Skeletal muscle satellite cell (primary cell): ENCODE measurements at regions not wholly inside any gene's neighbourhood (a gene's known extent, or its start where the extent isn't known, plus 50 kb on each side); places are given as distances from the start of the nearest gene placed in this dataset.
"Not testable (repeated sequence)": the region's sequence is repeated elsewhere in the genome, so short reads cannot be mapped to it uniquely, and the experiment has no call there.

Experiments used
- H3K27me3 ChIP-seq: 2 replicates; pipeline ENCODE4 v1.7.0; 2013; ENCODE audit warnings: low read length; ENCODE audit not compliant: control insufficient read depth, insufficient read depth
- H3K36me3 ChIP-seq: 2 replicates; pipeline ENCODE4 v1.7.0; 2013; ENCODE audit warnings: mild to moderate bottlenecking, control low read depth, low read length; ENCODE audit not compliant: insufficient read depth
- H3K4me1 ChIP-seq: 2 replicates; pipeline ENCODE4 v1.7.0; 2013; ENCODE audit warnings: low read length; ENCODE audit not compliant: control insufficient read depth, insufficient read depth
- H3K4me2 ChIP-seq: 2 replicates; pipeline ENCODE4 v1.7.0; 2013; ENCODE audit warnings: mild to moderate bottlenecking, low read length
- H3K4me3 ChIP-seq: 2 replicates; pipeline ENCODE4 v1.7.0; 2013; ENCODE audit warnings: low read length
- H3K9ac ChIP-seq: 2 replicates; pipeline ENCODE4 v1.7.0; 2013; ENCODE audit warnings: mild to moderate bottlenecking, low read depth, low read length, moderate library complexity
- H3K9me3 ChIP-seq: replicated peaks from 2 replicates; pipeline ENCODE4 v1.7.0; 2013; ENCODE audit warnings: mild to moderate bottlenecking, control low read depth, low read length

- no peak overlapping the region for H3K9ac ChIP-seq
- no peaks in the 10 kb centered on the region for H3K4me1 ChIP-seq
- H3K27me3 ChIP-seq: no peaks in the 10 kb centered on the region
- H3K9me3 ChIP-seq: no peaks in the 10 kb centered on the region
- H3K4me3 ChIP-seq: no peak overlapping the region
- no peak overlapping the region for H3K4me2 ChIP-seq
- H3K36me3 ChIP-seq: no peaks in the 10 kb centered on the region
Measured at GRCh38 chr3:144801890-144802289, 830.3 kb downstream of the DIPK2A start.

DNA sequence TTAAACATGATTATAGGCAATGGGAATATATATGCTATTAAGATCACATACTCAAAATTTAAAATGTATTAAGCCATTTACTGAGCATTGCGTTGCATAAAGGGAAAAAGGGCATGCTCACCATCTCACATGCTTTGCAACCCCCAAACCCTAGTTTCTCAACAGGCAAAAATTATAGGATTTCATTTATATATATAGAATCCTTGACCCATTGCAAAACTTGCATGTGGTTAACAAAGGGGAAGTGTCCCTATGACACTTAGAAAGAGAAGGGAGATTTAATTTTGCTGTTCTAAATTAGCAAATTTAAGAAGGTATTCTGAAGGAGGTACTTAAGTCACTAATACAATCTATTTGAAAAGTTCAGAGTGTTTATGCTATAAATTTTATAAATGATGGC, 837.8 kb downstream of the DIPK2A start:
- Histone ChIP-seq H3K27me3 (no peaks in the 10 kb centered on the region), H3K4me2 (no peak overlapping the region), H3K9me3 (no peaks in the 10 kb centered on the region), H3K4me1 (no peaks in the 10 kb centered on the region), H3K9ac (no peak overlapping the region), H3K4me3 (no peak overlapping the region), H3K36me3 (no peaks in the 10 kb centered on the region)

DNA sequence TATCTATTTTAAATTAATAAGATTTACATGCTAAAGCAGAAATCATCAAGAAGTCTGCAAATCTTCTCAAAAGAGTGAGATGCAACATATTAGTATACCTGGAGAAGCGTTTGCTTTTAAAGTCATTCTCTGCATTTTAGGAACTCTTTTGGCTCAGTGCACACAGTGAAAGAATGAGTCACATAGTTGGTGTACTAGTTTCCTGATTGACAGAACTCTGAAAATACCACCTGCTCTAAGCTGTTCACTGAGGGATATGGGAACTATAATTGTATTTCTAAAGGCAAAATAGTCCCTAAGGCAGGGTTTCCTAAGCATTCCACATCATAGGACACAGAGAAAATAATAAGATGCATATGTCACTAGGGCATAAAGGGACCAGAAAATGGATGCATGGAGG, 838.5 kb downstream of the DIPK2A start:
- Histone ChIP-seq H3K4me2 (no peak overlapping the region), H3K36me3 (no peaks in the 10 kb centered on the region), H3K27me3 (no peaks in the 10 kb centered on the region), H3K4me3 (no peak overlapping the region), H3K4me1 (no peaks in the 10 kb centered on the region), H3K9me3 (no peaks in the 10 kb centered on the region), H3K9ac (no peak overlapping the region)

GRCh38 chr3:144815655-144816054, 844.0 kb downstream of the DIPK2A start:
- Histone ChIP-seq H3K9me3 (no peaks in the 10 kb centered on the region), H3K27me3 (no peaks in the 10 kb centered on the region), H3K4me3 (no peak overlapping the region), H3K4me2 (no peak overlapping the region), H3K9ac (no peak overlapping the region), H3K4me1 (no peaks in the 10 kb centered on the region), H3K36me3 (no peaks in the 10 kb centered on the region)

DNA sequence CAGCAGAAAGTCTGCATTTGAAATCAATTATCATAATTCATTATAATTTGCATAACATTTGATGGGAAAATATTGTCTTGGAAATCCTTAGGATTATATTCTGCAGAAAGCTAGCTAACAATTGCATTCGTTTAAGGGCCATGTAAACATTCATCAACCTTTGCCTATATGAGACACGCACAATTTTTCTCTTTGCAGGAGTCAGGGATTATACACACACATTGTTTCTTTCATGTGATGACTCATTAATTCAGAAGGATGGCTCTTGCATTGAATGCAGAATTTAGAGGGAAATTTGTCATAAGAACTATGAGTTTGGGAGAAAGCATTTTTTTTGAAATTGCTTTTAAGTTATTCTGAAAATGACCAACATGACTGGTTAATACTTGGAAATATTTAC, 844.7 kb downstream of the DIPK2A start:
- no peaks in the 10 kb centered on the region for H3K36me3 ChIP-seq
- H3K9ac ChIP-seq: no peak overlapping the region
- no peak overlapping the region for H3K4me2 ChIP-seq
- no peak overlapping the region for H3K4me3 ChIP-seq
- H3K4me1 ChIP-seq: no peaks in the 10 kb centered on the region
- H3K9me3 ChIP-seq: no peaks in the 10 kb centered on the region
- H3K27me3 ChIP-seq: no peaks in the 10 kb centered on the region

DNA sequence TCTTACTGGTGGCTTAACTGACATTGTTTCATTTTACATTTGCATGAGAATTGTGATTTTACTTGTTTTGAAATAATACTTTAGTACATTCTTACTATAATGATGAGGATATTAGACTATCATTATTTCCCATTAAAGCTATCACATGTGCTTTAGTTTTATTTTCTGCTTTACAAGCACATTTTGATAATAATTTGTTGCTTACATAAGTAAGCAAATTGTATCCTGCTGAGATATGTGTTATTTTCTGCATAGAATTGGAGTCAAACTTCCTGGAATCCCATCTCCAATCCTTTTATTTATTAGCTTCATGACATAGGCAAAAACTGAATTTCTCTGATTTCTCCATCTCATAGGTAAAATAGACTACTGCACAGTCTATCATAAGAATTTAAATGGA, 847.4 kb downstream of the DIPK2A start:
- Histone ChIP-seq H3K4me2 (no peak overlapping the region), H3K4me1 (peaks cover 13% of the 10 kb centered on the region), H3K9me3 (no peaks in the 10 kb centered on the region), H3K27me3 (no peaks in the 10 kb centered on the region), H3K9ac (no peak overlapping the region), H3K36me3 (no peaks in the 10 kb centered on the region), H3K4me3 (no peak overlapping the region)

DNA sequence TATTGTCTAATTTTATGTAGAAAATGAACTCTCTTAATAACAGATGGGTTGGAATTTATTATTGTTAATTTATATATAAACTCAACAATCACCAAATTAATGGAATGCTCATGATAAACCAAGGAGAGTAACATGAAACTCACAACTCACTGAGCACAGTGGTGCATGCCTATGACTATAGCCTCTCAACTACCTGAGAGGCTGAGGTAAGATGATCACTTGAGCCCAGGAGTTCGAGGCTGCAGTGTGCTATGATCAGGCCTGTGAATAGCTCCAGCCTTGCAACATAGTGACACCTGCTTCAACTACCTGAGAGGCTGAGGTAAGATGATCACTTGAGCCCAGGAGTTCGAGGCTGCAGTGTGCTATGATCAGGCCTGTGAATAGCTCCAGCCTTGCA, 848.6 kb downstream of the DIPK2A start:
- not testable (repeated sequence) for H3K9me3 ChIP-seq, H3K4me2 ChIP-seq, H3K9ac ChIP-seq, H3K36me3 ChIP-seq, H3K4me3 ChIP-seq, H3K27me3 ChIP-seq
- H3K4me1 ChIP-seq: peaks cover 13% of the 10 kb centered on the region

DNA sequence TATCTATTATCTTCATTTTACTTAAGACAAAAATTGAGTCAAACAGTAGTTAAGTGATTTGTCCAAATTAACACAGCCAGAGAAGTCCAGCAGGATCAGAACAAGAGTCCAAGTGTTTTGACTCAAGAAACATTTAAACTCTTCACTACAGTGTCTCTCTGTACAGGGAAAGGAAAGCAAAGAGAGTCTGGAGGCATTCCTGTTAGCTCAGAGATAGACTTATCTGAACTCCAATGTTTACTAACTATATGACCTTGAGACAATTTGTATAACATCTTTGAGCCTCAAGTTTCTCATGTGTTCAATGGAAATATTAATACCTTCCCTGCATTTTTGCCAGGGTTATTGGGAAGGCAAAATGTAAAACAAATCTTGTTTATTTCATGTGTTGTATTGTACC, 849.1 kb downstream of the DIPK2A start:
- Histone ChIP-seq H3K27me3 (no peaks in the 10 kb centered on the region), H3K9me3 (no peaks in the 10 kb centered on the region), H3K36me3 (no peaks in the 10 kb centered on the region), H3K4me1 (peaks cover 13% of the 10 kb centered on the region), H3K4me3 (no peak overlapping the region), H3K4me2 (no peak overlapping the region), H3K9ac (no peak overlapping the region)

DNA sequence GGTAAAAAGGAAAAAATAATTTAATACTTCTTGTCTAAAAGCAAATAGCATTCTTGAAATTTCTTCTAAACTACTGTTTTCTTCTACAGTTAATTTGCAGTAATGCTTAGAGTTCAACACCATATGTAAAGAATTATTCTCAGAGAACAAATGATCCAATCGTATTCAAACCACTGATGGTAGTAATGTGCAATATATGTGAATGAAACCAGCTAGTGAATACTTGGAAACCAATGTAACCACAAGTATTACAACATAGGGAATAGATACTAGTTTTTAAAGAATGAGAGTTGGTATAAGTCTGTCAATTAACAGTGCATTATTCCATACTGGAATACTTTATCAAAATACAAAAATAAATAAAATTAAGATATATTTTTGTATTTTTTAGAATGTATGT, 850.0 kb downstream of the DIPK2A start:
- H3K4me1 ChIP-seq: peaks cover 13% of the 10 kb centered on the region
- H3K27me3 ChIP-seq: no peaks in the 10 kb centered on the region
- no peak overlapping the region for H3K4me2 ChIP-seq
- no peak overlapping the region for H3K4me3 ChIP-seq
- H3K9ac ChIP-seq: no peak overlapping the region
- no peaks in the 10 kb centered on the region for H3K9me3 ChIP-seq
- H3K36me3 ChIP-seq: no peaks in the 10 kb centered on the region

GRCh38 chr3:144822671-144823070, 851.0 kb downstream of the DIPK2A start:
- Histone ChIP-seq H3K9me3 (no peaks in the 10 kb centered on the region), H3K4me3 (no peak overlapping the region), H3K9ac (no peak overlapping the region), H3K36me3 (no peaks in the 10 kb centered on the region), H3K4me2 (peak overlapping the region; percentile 44), H3K4me1 (peaks cover 13% of the 10 kb centered on the region), H3K27me3 (no peaks in the 10 kb centered on the region)

DNA sequence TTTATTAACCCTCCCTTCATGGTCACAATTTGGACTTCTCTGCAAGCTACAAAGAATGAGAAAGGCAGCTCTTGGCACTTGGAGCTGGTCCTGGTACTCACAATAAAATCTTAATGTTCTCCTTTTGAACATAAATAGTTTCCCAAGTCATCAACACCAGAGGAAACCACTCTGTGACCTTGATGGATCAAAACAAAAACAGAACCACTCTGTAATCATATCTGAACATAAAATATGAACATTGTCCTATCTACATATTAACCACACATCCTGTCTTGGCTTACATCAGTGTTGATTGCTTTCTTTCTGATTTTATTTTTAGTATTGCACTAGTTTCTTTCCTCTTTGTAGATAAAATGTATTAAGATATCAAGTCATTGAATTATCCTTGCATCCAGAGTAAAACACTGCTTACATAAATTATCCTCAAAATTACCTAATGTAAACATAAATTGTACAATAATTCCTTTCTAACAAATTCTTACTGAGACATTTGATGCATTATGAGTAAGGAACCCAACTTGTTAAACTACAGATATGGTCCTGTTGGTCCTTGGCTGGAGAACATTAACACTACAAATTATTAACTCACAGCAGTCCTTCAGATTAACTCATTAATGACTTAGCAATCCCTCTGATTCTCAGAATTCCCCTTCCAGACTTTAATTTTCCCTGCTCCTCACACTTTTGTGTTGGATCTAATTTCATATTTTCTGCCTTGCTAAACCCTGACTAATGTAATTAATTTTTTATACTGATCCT, 860.5 kb downstream of the DIPK2A start:
- H3K27me3 ChIP-seq: no peaks in the 10 kb centered on the region
- no peaks in the 10 kb centered on the region for H3K4me1 ChIP-seq
- no peak overlapping the region for H3K4me3 ChIP-seq
- no peaks in the 10 kb centered on the region for H3K9me3 ChIP-seq
- H3K4me2 ChIP-seq: no peak overlapping the region
- no peaks in the 10 kb centered on the region for H3K36me3 ChIP-seq
- no peak overlapping the region for H3K9ac ChIP-seq

DNA sequence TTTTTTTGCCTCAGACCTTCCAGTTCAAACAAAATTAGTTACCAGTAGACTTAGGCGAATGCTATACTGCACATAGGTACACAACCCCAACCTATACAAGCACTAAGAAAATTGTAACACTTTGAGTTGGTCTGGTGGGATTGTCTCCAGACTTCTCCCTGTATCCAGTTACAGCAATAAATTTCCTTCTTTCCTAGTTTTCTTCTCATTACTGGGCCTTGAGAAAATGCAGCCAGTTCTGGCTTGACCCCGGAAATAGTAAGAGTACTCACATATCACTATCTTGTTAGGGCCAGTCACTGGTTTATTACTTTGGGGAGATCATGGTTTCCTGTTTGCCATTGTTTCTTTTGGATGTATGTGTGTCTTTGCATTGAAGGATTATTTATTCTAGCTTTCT, 868.4 kb downstream of the DIPK2A start:
- no peak overlapping the region for H3K4me2 ChIP-seq
- H3K27me3 ChIP-seq: no peaks in the 10 kb centered on the region
- H3K9ac ChIP-seq: no peak overlapping the region
- H3K4me3 ChIP-seq: no peak overlapping the region
- H3K4me1 ChIP-seq: no peaks in the 10 kb centered on the region
- H3K36me3 ChIP-seq: no peaks in the 10 kb centered on the region
- no peaks in the 10 kb centered on the region for H3K9me3 ChIP-seq
